BLaER1 (cell line): ENCODE measurements at regions not wholly inside any gene's neighbourhood (a gene's known extent, or its start where the extent isn't known, plus 50 kb on each side); places are given as distances from the start of the nearest gene placed in this dataset.
"Not testable (repeated sequence)": the region's sequence is repeated elsewhere in the genome, so short reads cannot be mapped to it uniquely, and the experiment has no call there.

ENCODE experiments used
- H3K27ac ChIP-seq: shearing (Covaris generic); formaldehyde crosslinking; 2 replicates; pipeline ENCODE4 v1.8.1; 2022
- H3K27me3 ChIP-seq: shearing (Covaris generic); formaldehyde crosslinking; 2 replicates; pipeline ENCODE4 v1.8.1; 2022
- H3K36me3 ChIP-seq: shearing (Covaris generic); formaldehyde crosslinking; 2 replicates; pipeline ENCODE4 v1.8.1; 2022
- H3K4me1 ChIP-seq: shearing (Covaris generic); formaldehyde crosslinking; 2 replicates; pipeline ENCODE4 v1.8.1; 2022
- H3K4me2 ChIP-seq: shearing (Covaris generic); formaldehyde crosslinking; 2 replicates; pipeline ENCODE4 v1.8.1; 2022
- H3K4me3 ChIP-seq: shearing (Covaris generic); formaldehyde crosslinking; 2 replicates; pipeline ENCODE4 v1.8.1; 2022
- H3K9ac ChIP-seq: shearing (Covaris generic); formaldehyde crosslinking; 2 replicates; pipeline ENCODE4 v1.8.1; 2022
- H3K9me3 ChIP-seq: shearing (Covaris generic); formaldehyde crosslinking; 2 replicates; pipeline ENCODE4 v1.8.1; 2022
- H4K20me1 ChIP-seq: shearing (Covaris generic); formaldehyde crosslinking; 2 replicates; pipeline ENCODE4 v1.8.1; 2022
- Cebpa-rat ChIP-seq: shearing (Covaris generic); IDR thresholded peaks from 2 replicates; pipeline ENCODE4 v1.8.1; 2022

DNA sequence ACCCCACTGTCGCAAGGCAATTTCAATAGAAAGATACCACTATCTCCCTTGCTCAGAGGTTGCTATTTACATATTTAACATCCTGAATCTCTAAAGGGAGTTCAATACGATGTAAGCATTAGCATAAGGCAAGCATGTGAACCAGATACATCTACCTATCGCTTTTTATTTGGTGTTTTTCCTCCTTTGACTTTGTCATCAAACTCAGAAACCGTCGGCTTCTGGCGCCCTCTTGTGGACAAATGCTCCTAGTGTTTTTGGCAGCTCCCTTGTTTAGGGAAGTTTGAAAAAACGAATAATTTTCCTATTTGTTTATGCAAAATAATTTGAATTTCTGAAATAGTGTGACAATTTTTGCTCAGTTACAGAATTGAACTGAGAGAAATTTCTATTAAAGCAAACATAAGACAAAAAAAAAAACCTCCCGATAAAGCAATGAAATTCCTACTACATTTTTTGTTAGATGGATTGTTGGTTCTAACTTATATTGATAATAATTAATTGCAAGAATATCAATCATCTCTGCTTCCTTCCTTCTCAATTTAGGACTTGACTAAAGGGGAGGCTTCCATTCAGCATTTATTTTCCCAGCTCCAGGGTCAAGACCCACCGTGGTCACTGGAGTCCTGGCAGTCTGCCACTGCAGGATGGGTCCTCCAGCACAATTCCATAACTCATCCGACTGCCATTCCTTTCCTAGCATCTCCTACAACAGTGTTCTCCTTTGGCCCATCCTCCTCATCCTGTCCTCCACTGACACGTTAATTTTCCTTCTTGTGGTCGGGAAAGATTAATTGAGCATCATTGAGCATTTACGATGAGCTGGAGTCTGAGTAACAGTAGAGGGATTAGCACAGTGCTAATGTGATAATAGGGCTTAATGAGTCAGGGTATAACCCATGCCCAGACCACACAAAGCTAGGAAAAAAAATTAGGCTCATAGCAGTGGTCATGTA is 131.8 kb upstream of the CHD1 start:
- no peak overlapping the region for H3K4me2 ChIP-seq

DNA sequence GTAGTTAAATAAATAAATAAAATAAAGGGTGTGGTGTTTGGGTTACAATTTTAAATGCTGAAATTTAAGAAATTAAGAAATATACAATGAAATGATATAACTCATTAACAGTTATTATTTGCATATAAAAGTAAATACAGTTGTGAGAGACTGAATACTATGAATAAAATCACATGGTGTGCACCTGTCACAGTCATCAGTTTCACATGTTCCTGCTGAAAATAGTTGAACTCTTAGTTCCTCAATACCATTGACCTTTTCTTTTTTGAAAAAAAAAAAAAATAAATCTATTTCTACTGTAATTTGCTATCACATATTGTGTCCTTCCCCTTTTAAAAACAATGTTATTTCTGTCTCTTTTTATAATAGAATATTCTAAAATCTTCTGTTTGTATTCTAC is 130.9 kb upstream of the CHD1 start:
- Histone ChIP-seq H3K9me3 (no peaks in the 10 kb centered on the region), H3K4me2 (no peak overlapping the region), H3K9ac (no peak overlapping the region), H3K27me3 (no peaks in the 10 kb centered on the region), H3K4me1 (peaks cover 14% of the 10 kb centered on the region; the same call in 1 of the 2 replicates), H3K27ac (no peak overlapping the region), H3K4me3 (no peak overlapping the region), H3K36me3 (no peaks in the 10 kb centered on the region), H4K20me1 (no peaks in the 10 kb centered on the region)
- no peak for TF ChIP-seq Cebpa-rat

More for the DNA sequence above, 131.8 kb upstream of the CHD1 start:
- no peaks in the 10 kb centered on the region for H3K36me3 ChIP-seq
- 0 out of 2 replicates have a peak overlapping the region, but pooled peaks have one; percentile 18 for H3K9ac ChIP-seq
- no peak for TF ChIP-seq Cebpa-rat
- no peaks in the 10 kb centered on the region for H3K9me3 ChIP-seq
- H3K27me3 ChIP-seq, result no peaks in the 10 kb centered on the region
- H3K27ac ChIP-seq, result no peak overlapping the region
- H3K4me1 ChIP-seq, result peaks cover 9% of the 10 kb centered on the region; the same call in 1 of the 2 replicates
- H3K4me3 ChIP-seq, result no peak overlapping the region
- H4K20me1 ChIP-seq, result no peaks in the 10 kb centered on the region

DNA sequence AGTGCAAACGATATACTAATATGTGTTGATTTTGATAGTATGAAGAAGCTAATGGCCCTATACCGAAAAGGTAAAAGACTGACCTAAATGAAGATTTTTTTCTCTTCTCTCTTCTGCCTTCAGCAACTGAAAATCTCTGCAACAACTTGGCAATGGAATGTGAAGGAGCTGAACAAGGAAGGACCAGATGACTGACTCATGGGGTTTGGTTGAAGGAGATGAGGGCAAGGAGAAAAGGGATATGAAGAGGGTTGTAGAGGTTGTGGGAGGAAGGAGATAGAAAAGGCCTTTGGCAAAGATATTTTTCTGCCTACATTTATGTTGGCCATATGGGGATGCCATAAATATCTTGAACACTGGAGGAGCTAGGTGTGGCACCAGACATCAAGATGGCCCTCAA is 129.7 kb upstream of the CHD1 start:
- Histone ChIP-seq H3K9ac (no peak overlapping the region), H3K27ac (no peak overlapping the region), H3K9me3 (no peaks in the 10 kb centered on the region), H3K4me2 (no peak overlapping the region), H3K27me3 (no peaks in the 10 kb centered on the region), H3K36me3 (no peaks in the 10 kb centered on the region), H4K20me1 (no peaks in the 10 kb centered on the region), H3K4me1 (peaks cover 14% of the 10 kb centered on the region; the same call in 1 of the 2 replicates), H3K4me3 (no peak overlapping the region)
- TF ChIP-seq Cebpa-rat, result no peak

GRCh38 chr5:99054972-99055371 is 126.2 kb upstream of the CHD1 start:
- no peak for TF ChIP-seq Cebpa-rat
- Histone ChIP-seq H3K4me3 (no peak overlapping the region), H3K36me3 (no peaks in the 10 kb centered on the region), H3K27me3 (no peaks in the 10 kb centered on the region), H3K4me2 (no peak overlapping the region), H3K9me3 (no peaks in the 10 kb centered on the region), H4K20me1 (no peaks in the 10 kb centered on the region), H3K4me1 (peaks cover 5% of the 10 kb centered on the region; the same call in 1 of the 2 replicates), H3K9ac (no peak overlapping the region), H3K27ac (no peak overlapping the region)

DNA sequence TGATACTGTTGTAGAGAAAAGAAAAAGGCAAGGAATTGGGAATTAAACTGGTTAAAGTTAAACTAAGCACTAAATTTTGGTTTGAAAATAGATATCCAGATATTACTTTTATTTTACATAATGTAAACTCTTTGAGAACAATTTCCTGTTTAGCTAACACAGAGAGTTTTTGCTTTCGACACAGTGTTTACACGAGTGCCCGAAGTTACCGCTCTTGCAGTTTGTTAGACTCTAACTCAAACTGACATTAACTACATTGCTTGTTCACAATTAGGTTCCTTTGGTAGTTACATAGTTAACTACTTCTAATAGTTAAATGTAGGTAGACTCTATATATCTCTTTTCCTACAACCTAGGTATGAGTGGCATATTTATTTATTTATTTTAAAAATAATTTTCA is 117.1 kb upstream of the CHD1 start:
- H3K9me3 ChIP-seq, result 0 out of 2 replicates have a peak, but pooled peaks cover 8% of the 10 kb centered on the region
- no peak for TF ChIP-seq Cebpa-rat
- H3K4me3 ChIP-seq, result no peak overlapping the region
- H4K20me1 ChIP-seq, result no peaks in the 10 kb centered on the region
- no peaks in the 10 kb centered on the region for H3K27me3 ChIP-seq
- no peak overlapping the region for H3K9ac ChIP-seq
- H3K4me2 ChIP-seq, result no peak overlapping the region
- H3K36me3 ChIP-seq, result no peaks in the 10 kb centered on the region
- H3K27ac ChIP-seq, result no peak overlapping the region
- no peaks in the 10 kb centered on the region for H3K4me1 ChIP-seq

DNA sequence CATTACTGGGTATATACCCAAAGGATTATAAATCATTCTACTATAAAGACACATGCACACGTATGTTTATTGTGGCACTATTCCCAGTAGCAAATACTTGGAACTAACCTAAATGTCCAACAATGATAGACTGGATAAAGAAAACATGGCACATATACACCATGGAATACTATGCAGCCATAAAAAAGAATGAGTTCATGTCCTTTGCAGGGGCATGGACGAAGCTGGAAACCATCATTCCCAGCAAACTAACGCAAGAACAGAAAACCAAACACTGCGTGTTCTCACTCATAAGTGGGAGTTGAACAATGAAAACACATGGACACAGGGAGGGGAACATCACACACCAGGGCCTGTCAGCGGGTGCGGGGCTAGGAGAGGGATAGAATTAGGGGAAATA is 114.5 kb upstream of the CHD1 start:
- H3K4me3 ChIP-seq, H3K9ac ChIP-seq, H3K27ac ChIP-seq, H3K36me3 ChIP-seq, H4K20me1 ChIP-seq, H3K27me3 ChIP-seq, H3K4me1 ChIP-seq, H3K9me3 ChIP-seq, H3K4me2 ChIP-seq: not testable (repeated sequence)

DNA sequence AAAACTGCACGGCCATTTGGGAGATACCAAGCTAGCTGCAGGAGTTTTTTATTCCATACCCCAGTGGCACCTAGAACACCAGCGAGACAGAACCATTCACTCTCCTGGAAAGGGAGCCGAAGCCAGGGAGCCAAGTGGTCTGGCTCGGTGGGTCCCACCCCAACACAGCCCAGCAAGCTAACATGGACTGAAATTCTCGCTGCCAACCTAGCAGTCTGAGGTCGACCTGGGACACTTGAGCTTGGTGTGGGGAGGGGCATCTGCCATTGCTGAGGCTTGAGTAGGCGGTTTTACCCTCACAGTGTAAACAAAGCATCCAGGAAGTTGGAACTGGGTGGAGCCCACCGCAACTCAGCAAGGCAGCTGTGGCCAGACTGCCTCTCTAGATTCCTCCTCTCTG is 108.9 kb upstream of the CHD1 start:
- no peak for TF ChIP-seq Cebpa-rat
- H4K20me1 ChIP-seq, result no peaks in the 10 kb centered on the region
- no peaks in the 10 kb centered on the region for H3K36me3 ChIP-seq
- peaks cover 6% of the 10 kb centered on the region for H3K9me3 ChIP-seq
- no peaks in the 10 kb centered on the region for H3K27me3 ChIP-seq
- 0 out of 2 replicates have a peak overlapping the region, but pooled peaks have one; percentile 14 for H3K4me3 ChIP-seq
- H3K27ac ChIP-seq, result peak overlapping the region; percentile 53; the same call in 1 of the 2 replicates
- peak overlapping the region; percentile 50 for H3K4me2 ChIP-seq
- no peak overlapping the region for H3K9ac ChIP-seq
- peaks cover 31% of the 10 kb centered on the region for H3K4me1 ChIP-seq

DNA sequence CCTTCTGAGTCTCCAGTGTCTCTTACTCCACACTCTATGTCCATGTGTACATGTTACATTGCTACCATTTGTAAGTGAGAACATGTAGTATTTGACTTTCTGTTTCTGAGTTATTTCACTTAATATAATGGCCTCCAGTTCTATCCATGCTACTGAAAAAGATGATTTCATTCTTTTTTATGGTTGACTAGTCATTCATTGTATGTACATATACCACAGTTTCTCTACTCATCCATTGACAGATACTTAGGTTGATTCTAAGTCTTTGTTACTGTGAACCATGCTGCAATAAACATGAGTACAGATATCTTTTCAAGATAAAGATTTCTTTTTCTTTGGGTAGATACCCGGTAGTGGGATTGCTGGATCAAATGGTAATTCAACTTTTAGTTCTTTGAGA is 107.1 kb upstream of the CHD1 start:
- Histone ChIP-seq H3K27ac (no peak overlapping the region), H4K20me1 (no peaks in the 10 kb centered on the region), H3K27me3 (no peaks in the 10 kb centered on the region), H3K4me3 (no peak overlapping the region), H3K36me3 (no peaks in the 10 kb centered on the region), H3K4me2 (no peak overlapping the region), H3K9ac (no peak overlapping the region), H3K4me1 (peaks cover 42% of the 10 kb centered on the region), H3K9me3 (no peaks in the 10 kb centered on the region; the same call in none of the 2 replicates)
- no peak for TF ChIP-seq Cebpa-rat

DNA sequence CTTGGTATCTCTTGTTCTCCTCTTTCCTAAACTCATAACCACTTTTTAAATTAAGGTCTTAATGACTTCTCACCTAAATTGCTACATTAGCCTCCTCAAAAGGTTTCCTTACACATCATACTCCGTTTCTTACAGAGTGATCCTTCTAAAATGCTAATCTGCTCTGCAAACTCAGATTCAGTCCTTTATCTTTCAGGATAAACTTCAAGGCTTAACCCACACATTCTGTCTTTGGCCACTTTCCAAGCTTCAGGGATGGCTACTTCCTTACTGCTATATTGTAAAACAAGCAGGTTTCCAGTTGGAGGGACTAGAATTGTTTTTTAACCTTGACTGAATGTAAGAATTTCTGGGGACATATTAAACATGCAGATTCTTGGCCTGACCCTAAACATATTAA is 105.5 kb upstream of the CHD1 start:
- H3K9ac ChIP-seq, result no peak overlapping the region
- no peak overlapping the region for H3K27ac ChIP-seq
- H3K36me3 ChIP-seq, result no peaks in the 10 kb centered on the region
- peak overlapping the region; percentile 82 for H3K4me2 ChIP-seq
- no peaks in the 10 kb centered on the region; the same call in none of the 2 replicates for H3K9me3 ChIP-seq
- no peak for TF ChIP-seq Cebpa-rat
- no peak overlapping the region for H3K4me3 ChIP-seq
- no peaks in the 10 kb centered on the region for H3K27me3 ChIP-seq
- H3K4me1 ChIP-seq, result peaks cover 53% of the 10 kb centered on the region
- H4K20me1 ChIP-seq, result no peaks in the 10 kb centered on the region
